VCaP (cell line): ENCODE measurements at regions not wholly inside any gene's neighbourhood (a gene's known extent, or its start where the extent isn't known, plus 50 kb on each side); places are given as distances from the start of the nearest gene placed in this dataset.
"Not testable (repeated sequence)": the region's sequence is repeated elsewhere in the genome, so short reads cannot be mapped to it uniquely, and the experiment has no call there.

ENCODE experiments used
- H3K27ac ChIP-seq: fragments of 450-650 bp; 2 replicates; pipeline ENCODE4 v1.5.1; 2017
- TF ChIP-seq, protein P1 (sequence below): fragments of 450-650 bp; conservative IDR thresholded peaks from 2 replicates; pipeline ENCODE4 v1.5.1; 2017; ENCODE audit warnings: mild to moderate bottlenecking, moderate library complexity

DNA sequence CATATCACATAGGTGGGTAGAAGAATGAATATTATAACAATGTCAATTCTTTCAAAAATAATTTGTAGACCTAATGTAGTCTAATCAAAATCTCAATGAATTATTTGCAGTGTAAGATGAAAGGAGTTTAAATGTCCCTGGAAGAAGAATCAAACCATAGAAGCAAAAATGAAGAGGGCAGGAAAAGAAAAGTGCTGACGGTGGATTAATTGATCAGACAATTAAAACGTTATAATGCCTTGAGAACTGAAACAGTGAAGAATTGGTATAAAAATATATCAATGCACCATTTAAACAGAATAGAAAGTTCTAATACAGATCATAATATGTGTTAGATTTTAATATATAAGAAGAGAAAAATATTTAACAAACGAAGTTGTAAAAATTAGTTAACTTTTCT lies 109.8 kb downstream of the TYW3 start:
- TF ChIP-seq, protein P1, sequence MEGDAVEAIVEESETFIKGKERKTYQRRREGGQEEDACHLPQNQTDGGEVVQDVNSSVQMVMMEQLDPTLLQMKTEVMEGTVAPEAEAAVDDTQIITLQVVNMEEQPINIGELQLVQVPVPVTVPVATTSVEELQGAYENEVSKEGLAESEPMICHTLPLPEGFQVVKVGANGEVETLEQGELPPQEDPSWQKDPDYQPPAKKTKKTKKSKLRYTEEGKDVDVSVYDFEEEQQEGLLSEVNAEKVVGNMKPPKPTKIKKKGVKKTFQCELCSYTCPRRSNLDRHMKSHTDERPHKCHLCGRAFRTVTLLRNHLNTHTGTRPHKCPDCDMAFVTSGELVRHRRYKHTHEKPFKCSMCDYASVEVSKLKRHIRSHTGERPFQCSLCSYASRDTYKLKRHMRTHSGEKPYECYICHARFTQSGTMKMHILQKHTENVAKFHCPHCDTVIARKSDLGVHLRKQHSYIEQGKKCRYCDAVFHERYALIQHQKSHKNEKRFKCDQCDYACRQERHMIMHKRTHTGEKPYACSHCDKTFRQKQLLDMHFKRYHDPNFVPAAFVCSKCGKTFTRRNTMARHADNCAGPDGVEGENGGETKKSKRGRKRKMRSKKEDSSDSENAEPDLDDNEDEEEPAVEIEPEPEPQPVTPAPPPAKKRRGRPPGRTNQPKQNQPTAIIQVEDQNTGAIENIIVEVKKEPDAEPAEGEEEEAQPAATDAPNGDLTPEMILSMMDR, result no peak
- no peak overlapping the region for H3K27ac ChIP-seq

DNA sequence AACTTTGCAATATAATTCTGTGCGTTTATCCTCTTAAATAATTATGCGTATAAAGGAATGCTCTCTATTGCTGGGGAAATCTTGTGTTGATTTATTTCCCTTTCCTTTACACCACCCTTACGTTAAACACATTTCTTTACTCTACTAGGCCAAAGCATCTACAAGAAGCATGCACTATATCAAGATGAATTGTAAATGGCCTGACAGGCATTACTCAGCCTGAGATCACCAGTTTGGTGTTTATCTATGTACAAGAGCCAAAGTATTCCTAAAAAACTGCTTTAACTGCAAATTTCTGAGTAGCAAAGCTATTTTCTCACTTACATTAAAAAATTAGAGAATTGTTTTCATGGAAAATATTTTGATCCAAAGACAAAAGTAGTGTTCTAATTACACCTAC lies 114.8 kb downstream of the TYW3 start:
- TF ChIP-seq, protein P1, result no peak
- no peak overlapping the region for H3K27ac ChIP-seq

DNA sequence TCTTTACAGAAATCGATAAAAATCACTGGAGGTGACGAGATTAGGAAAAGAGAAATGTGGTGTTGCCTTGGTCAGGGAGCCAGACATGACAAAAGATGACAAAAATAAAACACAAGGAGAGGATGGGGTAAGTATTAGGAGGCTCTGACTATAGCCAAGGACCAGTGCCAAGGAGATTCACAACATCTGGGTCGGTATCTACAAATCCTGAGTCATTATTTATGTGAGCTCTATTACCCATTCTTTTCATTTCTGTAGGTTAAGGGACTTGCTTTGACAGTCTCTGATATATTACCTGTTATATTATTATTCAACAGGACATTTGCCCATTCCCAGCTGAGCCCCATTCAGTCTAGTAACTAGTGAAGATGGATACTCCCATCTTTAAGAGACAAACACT lies 120.8 kb downstream of the TYW3 start:
- TF ChIP-seq, protein P1, result no peak
- H3K27ac ChIP-seq, result no peak overlapping the region

DNA sequence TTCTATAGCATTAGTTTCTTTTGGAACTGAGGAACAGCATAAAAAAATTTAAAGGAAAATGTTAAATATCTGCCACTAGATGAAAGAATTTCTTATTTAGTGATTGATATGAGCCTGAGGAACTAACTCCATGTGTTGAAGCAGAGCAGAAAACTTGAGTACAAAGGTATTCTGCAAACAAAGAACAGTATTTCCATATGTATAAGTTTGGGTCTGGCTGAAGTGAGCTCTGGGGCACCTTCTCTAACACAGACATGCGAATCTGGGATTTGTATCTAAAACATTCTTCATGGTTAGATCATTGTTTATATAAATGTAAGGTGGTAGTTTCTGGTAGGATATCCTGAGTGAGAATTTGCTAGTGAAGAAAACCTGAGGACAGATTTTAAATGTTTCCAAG lies 123.2 kb downstream of the TYW3 start:
- TF ChIP-seq, protein P1, result no peak
- no peak overlapping the region for H3K27ac ChIP-seq

DNA sequence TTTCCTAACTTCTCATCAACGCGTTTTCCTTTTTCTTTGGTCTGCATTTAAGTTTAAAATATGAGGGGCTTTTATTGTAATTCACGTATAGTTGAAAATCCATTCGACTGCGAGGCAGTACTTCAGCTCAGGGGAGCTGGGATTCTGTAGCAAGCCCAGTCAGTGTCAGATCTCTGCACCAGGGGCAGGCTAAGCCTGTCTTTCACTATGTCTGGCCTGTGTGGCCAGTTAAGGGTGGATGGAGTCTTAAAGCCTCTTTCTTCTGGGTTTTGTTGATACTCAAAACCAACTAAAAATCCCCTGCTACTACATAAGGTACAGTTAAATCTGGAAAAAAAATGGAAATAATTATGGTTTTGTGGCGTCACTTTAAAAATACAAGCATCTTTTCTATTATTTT lies 124.7 kb downstream of the TYW3 start:
- TF ChIP-seq, protein P1, result no peak
- H3K27ac ChIP-seq, result no peak overlapping the region

DNA sequence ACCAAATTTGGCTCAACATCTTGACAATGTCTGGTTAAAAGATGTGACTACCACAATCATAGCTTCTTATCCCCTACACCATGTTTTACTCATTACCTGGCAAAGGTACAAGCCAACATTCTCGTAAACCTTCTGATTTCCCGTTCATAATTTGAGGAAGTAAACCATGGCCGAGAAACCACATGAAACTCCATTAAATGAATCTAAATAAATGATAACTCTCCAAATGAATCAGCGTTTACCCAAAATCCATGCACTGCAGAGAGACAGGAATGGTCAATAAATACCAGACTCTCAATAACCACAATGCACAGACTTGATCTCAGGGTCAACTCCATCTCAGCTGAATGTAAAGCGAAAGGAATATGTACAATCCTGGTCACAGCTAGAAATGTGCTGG lies 125.2 kb downstream of the TYW3 start:
- TF ChIP-seq, protein P1, result no peak
- no peak overlapping the region for H3K27ac ChIP-seq

DNA sequence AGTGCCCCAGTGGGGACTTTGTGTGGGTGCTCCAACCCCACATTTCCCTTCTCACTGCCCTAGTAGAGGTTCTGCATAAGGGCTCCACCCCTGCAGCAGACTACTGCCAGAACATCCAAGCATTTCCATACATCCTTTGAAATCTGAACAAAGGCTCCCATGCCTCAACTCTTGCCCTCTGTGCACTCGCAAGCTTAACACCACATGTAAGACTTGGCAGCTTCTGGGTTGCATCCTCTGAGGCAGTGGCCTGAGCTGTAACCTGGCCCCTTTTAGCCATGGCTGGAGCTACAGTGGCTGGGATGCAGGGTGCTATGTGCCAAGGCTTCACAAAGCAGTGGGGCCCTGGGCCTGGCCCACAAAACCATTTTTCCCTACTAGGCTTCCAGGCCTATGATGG lies 128.9 kb downstream of the TYW3 start:
- no peak overlapping the region for H3K27ac ChIP-seq
- TF ChIP-seq, protein P1, result no peak

DNA sequence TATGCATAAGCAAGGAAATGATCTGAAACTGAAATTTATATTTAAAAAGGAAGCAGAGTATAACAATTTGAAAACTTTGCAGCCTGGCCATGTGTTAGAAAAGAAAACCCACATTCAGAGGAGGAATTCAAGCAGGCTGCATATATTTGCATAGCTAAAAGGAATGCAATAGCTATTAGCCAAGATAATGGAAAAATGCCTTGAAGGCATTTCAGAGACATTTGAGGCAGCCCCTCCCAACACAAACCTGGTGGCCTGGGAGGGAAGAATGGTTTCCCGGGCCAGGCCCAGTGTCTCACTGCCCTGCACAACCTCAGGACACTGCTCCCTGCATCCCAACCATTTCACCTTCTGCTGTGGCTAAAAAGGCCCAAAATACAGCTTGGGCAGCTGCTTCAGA lies 136.8 kb downstream of the TYW3 start:
- H3K27ac ChIP-seq, result no peak overlapping the region
- TF ChIP-seq, protein P1, result no peak

DNA sequence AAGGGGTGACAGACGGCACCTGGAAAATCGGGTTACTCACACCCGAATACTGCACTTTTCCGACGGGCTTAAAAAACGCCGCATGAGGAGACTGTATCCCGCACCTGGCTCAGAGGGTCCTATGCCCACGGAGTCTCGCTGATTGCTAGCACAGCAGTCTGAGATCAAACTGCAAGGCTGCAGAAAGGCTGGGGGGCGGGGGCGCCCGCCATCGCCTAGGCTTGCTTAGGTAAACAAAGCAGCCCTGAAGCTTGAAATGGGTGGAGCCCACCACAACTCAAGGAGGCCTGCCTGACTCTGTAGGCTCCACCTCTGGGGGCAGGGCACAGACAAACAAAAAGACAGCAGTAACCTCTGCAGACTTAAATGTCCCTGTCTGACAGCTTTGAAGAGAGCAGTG lies 144.4 kb downstream of the TYW3 start:
- not testable (repeated sequence) for H3K27ac ChIP-seq
